IMR-90 (cell line): ENCODE measurements at regions not wholly inside any gene's neighbourhood (a gene's known extent, or its start where the extent isn't known, plus 50 kb on each side); places are given as distances from the start of the nearest gene placed in this dataset.

ENCODE experiments used
- ATAC-seq: fragments of 200-7000 bp; cut with Tn5 transposase; 2 replicates; pipeline ENCODE4 v1.9.1; 2020; ENCODE audit warnings: low read depth, mild to moderate bottlenecking, moderate library complexity
- BruUV-seq: library from RNA; stranded (reverse); fragments of 400-500 nt; replicated peaks from 2 replicates; lab custom pipeline; 2021; lab: Mats Ljungman, UMichigan
- CTCF ChIA-PET: fragments of 300-600 bp; formaldehyde crosslinking; extraction: SDS; loops from one replicate; lab custom pipeline; 2021; ENCODE audit warnings: antibody characterized with exemption; lab: Yijun Ruan, JAX
- POLR2A ChIA-PET: fragments of 300-600 bp; sonication (Branson Sonifier 250); formaldehyde crosslinking; loops from one replicate; lab custom pipeline; 2022; ENCODE audit warnings: antibody characterized with exemption; ENCODE audit not compliant: unreplicated experiment; lab: Charles Lee
- DNase-seq: peaks from one replicate; pipeline ENCODE4 v3.0.0; 2013
- H2AFZ ChIP-seq: replicated peaks from 2 replicates; pipeline ENCODE3; 2013; ENCODE audit warnings: low read length, mild to moderate bottlenecking; ENCODE audit not compliant: poor library complexity
- H2AK5ac ChIP-seq: 2 replicates; pipeline ENCODE4 v1.6.1; 2013; ENCODE audit warnings: low read depth, low read length, inconsistent platforms
- H2AK9ac ChIP-seq: replicated peaks from 2 replicates; pipeline ENCODE3; 2013; ENCODE audit warnings: mild to moderate bottlenecking, low read depth, low read length, moderate library complexity; ENCODE audit not compliant: poor library complexity
- H2BK120ac ChIP-seq: 2 replicates; pipeline ENCODE4 v1.6.1; 2013; ENCODE audit warnings: low read depth, low read length, inconsistent platforms
- H2BK15ac ChIP-seq: 3 replicates; pipeline ENCODE4 v1.6.1; 2013; ENCODE audit warnings: low read depth, low read length, inconsistent platforms
- H2BK20ac ChIP-seq: 2 replicates; pipeline ENCODE4 v1.6.1; 2013; ENCODE audit warnings: low read depth, mild to moderate bottlenecking, inconsistent platforms, low read length, moderate library complexity
- H2BK5ac ChIP-seq: 2 replicates; pipeline ENCODE4 v1.6.1; 2013; ENCODE audit warnings: mild to moderate bottlenecking, low read depth, low read length, inconsistent platforms; ENCODE audit not compliant: poor library complexity, severe bottlenecking
- H3K14ac ChIP-seq: replicated peaks from 2 replicates; pipeline ENCODE4 v1.6.1; 2013; ENCODE audit warnings: low read depth, low read length, inconsistent platforms
- H3K18ac ChIP-seq: 2 replicates; pipeline ENCODE4 v1.6.1; 2013; ENCODE audit warnings: low read depth, low read length, control low read depth
- H3K23ac ChIP-seq: 2 replicates; pipeline ENCODE4 v1.6.1; 2013; ENCODE audit warnings: low read depth, low read length, inconsistent platforms
- H3K27ac ChIP-seq: 2 replicates; pipeline ENCODE4 v1.5.1; 2013; ENCODE audit warnings: mild to moderate bottlenecking, control low read depth, low read length; ENCODE audit not compliant: insufficient read depth
- H3K27me3 ChIP-seq: 2 replicates; pipeline ENCODE4 v1.6.1; 2013; ENCODE audit warnings: low read length; ENCODE audit not compliant: control insufficient read depth, insufficient read depth
- H3K36me3 ChIP-seq: 2 replicates; pipeline ENCODE4 v1.6.1; 2013; ENCODE audit warnings: low read length, mixed read lengths; ENCODE audit not compliant: control insufficient read depth, insufficient read depth
- H3K4ac ChIP-seq: 2 replicates; pipeline ENCODE4 v1.6.1; 2013; ENCODE audit warnings: low read depth, low read length, inconsistent platforms
- H3K4me1 ChIP-seq: 2 replicates; pipeline ENCODE4 v1.6.1; 2013; ENCODE audit warnings: low read length, mixed read lengths; ENCODE audit not compliant: control insufficient read depth, insufficient read depth
- H3K4me2 ChIP-seq: 2 replicates; pipeline ENCODE4 v1.6.1; 2013; ENCODE audit warnings: low read depth, mild to moderate bottlenecking, control low read depth, low read length, moderate library complexity
- H3K4me3 ChIP-seq: 2 replicates; pipeline ENCODE4 v1.5.1; 2013; ENCODE audit warnings: low read depth, mild to moderate bottlenecking, control low read depth, low read length, moderate library complexity; ENCODE audit not compliant: insufficient read depth
- H3K56ac ChIP-seq: 2 replicates; pipeline ENCODE4 v1.6.1; 2013; ENCODE audit warnings: low read length, inconsistent platforms; ENCODE audit not compliant: insufficient read depth; ENCODE audit errors: extremely low read depth
- H3K79me1 ChIP-seq, 2 experiments: 2 replicates each; pipeline ENCODE4 v1.6.1; 2013; ENCODE audit warnings: low read length in 2 of 2, inconsistent platforms in 1 of 2, low read depth in 1 of 2
- H3K9ac ChIP-seq: 2 replicates; pipeline ENCODE4 v1.6.1; 2013; ENCODE audit warnings: low read depth, low read length, control low read depth
- H3K9me1 ChIP-seq: 2 replicates; pipeline ENCODE4 v1.6.1; 2013; ENCODE audit warnings: low read length, inconsistent platforms; ENCODE audit not compliant: insufficient read depth
- H3K9me3 ChIP-seq: 2 replicates; pipeline ENCODE4 v1.6.1; 2013; ENCODE audit warnings: low read length; ENCODE audit not compliant: control insufficient read depth, insufficient read depth
- H4K20me1 ChIP-seq: 2 replicates; pipeline ENCODE4 v1.6.1; 2013; ENCODE audit warnings: low read length, inconsistent platforms; ENCODE audit not compliant: insufficient read depth
- H4K5ac ChIP-seq: 2 replicates; pipeline ENCODE4 v1.6.1; 2013; ENCODE audit warnings: mild to moderate bottlenecking, low read depth, low read length, control low read depth
- H4K8ac ChIP-seq, 2 experiments: 2 replicates each; pipeline ENCODE4 v1.6.1; 2013; ENCODE audit warnings: low read depth in 2 of 2, low read length in 2 of 2, control low read depth in 1 of 2, inconsistent platforms in 1 of 2
- H4K91ac ChIP-seq: 2 replicates; pipeline ENCODE4 v1.6.1; 2013; ENCODE audit warnings: low read depth, low read length, inconsistent platforms; ENCODE audit not compliant: insufficient read depth
- BHLHE40 ChIP-seq: fragments of 150-350 bp; IDR thresholded peaks from 2 replicates; pipeline ENCODE4 v1.6.1; 2016; ENCODE audit warnings: mild to moderate bottlenecking, low read depth, low read length
- CEBPB ChIP-seq: IDR thresholded peaks from 2 replicates; pipeline ENCODE4 v1.6.1; 2012; ENCODE audit warnings: low read depth, low read length, improper control_type of control experiment
- CHD1 ChIP-seq: IDR thresholded peaks from 2 replicates; pipeline ENCODE4 v1.6.1; 2012; ENCODE audit warnings: low read depth, low read length, improper control_type of control experiment
- ELK1 ChIP-seq: fragments of 150-350 bp; IDR thresholded peaks from 2 replicates; pipeline ENCODE4 v1.6.1; 2016; ENCODE audit warnings: low read depth, mild to moderate bottlenecking, low read length, moderate library complexity, borderline replicate concordance
- FOS ChIP-seq: fragments of 150-350 bp; IDR thresholded peaks from 2 replicates; pipeline ENCODE4 v1.6.1; 2016; ENCODE audit warnings: low read depth, low read length
- NFE2L2 ChIP-seq: fragments of 150-350 bp; IDR thresholded peaks from 2 replicates; pipeline ENCODE4 v1.6.1; 2016; ENCODE audit warnings: low read depth, mild to moderate bottlenecking, low read length
- POLR2A ChIP-seq: IDR thresholded peaks from 2 replicates; pipeline ENCODE4 v1.6.1; 2012; ENCODE audit warnings: mild to moderate bottlenecking, low read depth, low read length
- RAD21 ChIP-seq: IDR thresholded peaks from 2 replicates; pipeline ENCODE4 v1.6.1; 2012; ENCODE audit warnings: low read length, improper control_type of control experiment
- RCOR1 ChIP-seq: IDR thresholded peaks from 2 replicates; pipeline ENCODE4 v1.6.1; 2012; ENCODE audit warnings: mild to moderate bottlenecking, low read length, improper control_type of control experiment; ENCODE audit not compliant: insufficient replicate concordance
- RFX5 ChIP-seq: IDR thresholded peaks from 2 replicates; pipeline ENCODE4 v1.8.0; 2012; ENCODE audit warnings: low read depth, mild to moderate bottlenecking, low read length, moderate library complexity
- SMC3 ChIP-seq: fragments of 150-350 bp; IDR thresholded peaks from 2 replicates; pipeline ENCODE4 v1.6.1; 2016; ENCODE audit warnings: low read depth, mild to moderate bottlenecking, antibody characterized with exemption, low read length, moderate library complexity
- USF2 ChIP-seq: fragments of 150-350 bp; IDR thresholded peaks from 2 replicates; pipeline ENCODE4 v1.6.1; 2017; ENCODE audit warnings: mild to moderate bottlenecking, antibody characterized with exemption, low read length, low read depth
- WGBS, 2 experiments: methylation state at CpG; one replicate each; pipeline versions ENCODE4 v1.1.5 to v1.1.7; 2013; ENCODE audit warnings: missing lambda C conversion rate in 2 of 2; ENCODE audit not compliant: insufficient read length in 1 of 2; ENCODE audit errors: extremely low coverage in 2 of 2; 5-methylcytosine and 5-hydroxymethylcytosine counted together
- dilution Hi-C: fragments of 300-500 bp; cut with HindIII; formaldehyde crosslinking; loops from one replicate; pipeline ENCODE4 v1.14.3; 2018; ENCODE audit warnings: low sequenced_read_pairs; ENCODE audit not compliant: unreplicated experiment
- in situ Hi-C: fragments of 300-500 bp; cut with MboI; formaldehyde crosslinking; loops from 3 replicates; pipeline ENCODE4 v1.14.3; 2019; ENCODE audit warnings: low sequenced_read_pairs, inconsistent platforms, mixed read lengths
- intact Hi-C: fragments of 100-400 bp; cut with micrococcal nuclease; formaldehyde crosslinking; loops from 2 replicates; pipeline ENCODE4 v1.10.0; 2022

- Histone ChIP-seq H2AK9ac (no peak overlapping the region), H2BK120ac (no peak overlapping the region), H3K23ac (no peak overlapping the region), H3K56ac (no peak overlapping the region), H3K79me1 (no peaks in the 10 kb centered on the region), H3K4me1 (no peaks in the 10 kb centered on the region), H2BK15ac (no peak overlapping the region), H3K4ac (no peak overlapping the region), H3K14ac (no peak overlapping the region), H2BK5ac (no peak overlapping the region), H3K27ac (no peak overlapping the region), H2BK20ac (no peak overlapping the region), H3K9ac (no peak overlapping the region), H3K4me2 (no peak overlapping the region), H3K9me3 (peaks cover 56% of the 10 kb centered on the region), H3K4me3 (no peak overlapping the region), H4K20me1 (no peaks in the 10 kb centered on the region), H3K18ac (no peak overlapping the region), H4K5ac (no peak overlapping the region), H4K91ac (no peak overlapping the region), H4K8ac (no peak overlapping the region), H2AFZ (no peak overlapping the region), H3K36me3 (no peaks in the 10 kb centered on the region), H3K27me3 (no peaks in the 10 kb centered on the region), H3K9me1 (no peaks in the 10 kb centered on the region), H2AK5ac (no peak overlapping the region)
- no peak for ATAC-seq
- TF ChIP-seq SMC3 (no peak), POLR2A (no peak), FOS (no peak), NFE2L2 (no peak), RCOR1 (no peak), RFX5 (no peak), USF2 (no peak), RAD21 (no peak), CEBPB (no peak), ELK1 (no peak), CHD1 (no peak), BHLHE40 (no peak)
- intact Hi-C loops (no loop called here), in situ Hi-C loops (no loop called here), dilution Hi-C loops (no loop called here)
- ChIA-PET POLR2A (no interaction called here), CTCF (no interaction called here)
- no peak for DNase-seq
- no TSS peak for BruUV-seq
- WGBS, 2 experiments: no CpG with 5 or more reads among the region's 17 CpGs
Measured at GRCh38 chr6:167399599-167399998, 74.7 kb downstream of the TTLL2 start.
